ENCODE measurements at regions not wholly inside any gene's neighbourhood (a gene's known extent, or its start where the extent isn't known, plus 50 kb on each side); places are given as distances from the start of the nearest gene placed in this dataset.

DNA sequence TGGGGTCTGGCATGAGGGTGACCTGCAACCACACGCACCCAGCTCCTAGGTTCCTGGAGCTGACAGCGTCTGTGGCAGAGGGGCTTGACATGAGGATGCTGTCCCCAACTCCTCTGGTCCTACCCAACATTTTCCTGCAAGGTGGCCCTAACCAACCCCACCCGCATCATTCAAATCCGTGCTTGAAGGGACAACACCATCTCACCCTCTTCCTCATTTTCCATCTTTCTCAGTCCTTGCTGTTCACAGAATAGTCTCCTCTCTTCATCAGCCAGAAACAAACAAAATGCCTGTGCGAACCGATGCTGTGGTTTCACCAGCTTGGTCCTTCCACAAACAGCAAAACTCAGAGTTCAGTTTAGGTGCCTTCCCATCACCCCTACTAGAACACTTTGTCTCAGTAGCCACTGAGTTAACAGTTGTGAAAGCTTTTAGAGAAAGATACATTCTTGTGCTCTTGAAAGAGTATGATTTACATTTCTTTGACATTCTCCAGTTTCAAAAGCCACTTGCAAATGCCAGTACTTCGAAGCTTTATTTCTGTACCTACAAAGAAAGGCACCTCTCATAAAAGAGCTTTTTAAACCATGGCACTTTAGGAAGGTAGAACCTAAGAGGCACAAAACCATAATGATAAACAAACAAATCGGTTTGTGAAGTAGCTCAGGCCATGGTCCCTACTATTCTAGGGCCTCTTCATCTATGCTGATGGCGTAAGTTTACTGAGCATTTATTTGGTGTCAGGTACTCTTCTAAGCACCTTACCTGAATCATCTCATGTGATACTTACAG is 360.1 kb downstream of the SHQ1 start:
- H3K36me3 ChIP-seq (ENCODE audit: control insufficient read depth, insufficient read depth, low read length): no peaks in the 10 kb centered on the region
- H3K4me1 ChIP-seq (ENCODE audit: control insufficient read depth, insufficient read depth, low read length): peaks cover 4% of the 10 kb centered on the region
- no peak overlapping the region for H3K4me3 ChIP-seq (ENCODE audit: low read length)
- no peak overlapping the region for H3K9ac ChIP-seq (ENCODE audit: low read length)
- H3K9me3 ChIP-seq (ENCODE audit: control insufficient read depth, low read length): no peaks in the 10 kb centered on the region
- no peaks in the 10 kb centered on the region for H3K27me3 ChIP-seq (ENCODE audit: control insufficient read depth, insufficient read depth, low read length)

DNA sequence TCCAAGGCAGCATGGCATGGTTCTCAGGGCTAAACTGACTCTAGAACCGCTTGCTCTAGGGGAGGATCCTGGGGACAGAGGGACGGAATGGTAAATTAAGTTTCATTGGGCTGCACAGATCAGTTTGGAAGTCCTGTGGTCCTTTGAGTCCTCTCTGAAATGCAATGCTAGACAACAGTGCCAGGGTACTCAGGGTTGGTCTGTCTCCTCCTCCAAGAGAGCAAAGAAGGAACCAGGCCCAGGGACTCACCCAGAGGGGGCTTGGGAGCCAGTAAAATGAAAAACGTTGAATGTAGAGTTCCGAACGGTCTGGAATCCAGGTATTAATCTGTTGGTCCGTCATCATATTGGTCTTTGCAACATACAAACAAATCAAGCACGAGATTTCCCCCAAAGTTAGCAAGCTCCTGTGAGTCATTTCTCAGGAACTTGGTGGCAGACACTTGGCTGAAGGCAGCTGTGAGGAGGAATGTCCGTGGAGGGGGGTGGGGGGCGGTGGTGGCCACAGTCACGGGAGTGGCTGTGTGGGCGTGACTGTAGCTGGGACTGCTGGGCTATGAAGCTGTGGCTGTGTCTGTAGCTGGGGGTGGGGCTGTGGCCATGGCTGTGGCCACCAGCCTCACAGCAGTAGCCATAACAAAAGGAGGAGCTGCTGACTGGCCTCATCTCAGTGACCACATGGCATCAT is 361.0 kb downstream of the SHQ1 start:
- Histone ChIP-seq H3K4me3 (ENCODE audit: low read length) (no peak overlapping the region), H3K27me3 (ENCODE audit: control insufficient read depth, insufficient read depth, low read length) (no peaks in the 10 kb centered on the region), H3K9me3 (ENCODE audit: control insufficient read depth, low read length) (no peaks in the 10 kb centered on the region), H3K9ac (ENCODE audit: low read length) (no peak overlapping the region), H3K4me1 (ENCODE audit: control insufficient read depth, insufficient read depth, low read length) (peaks cover 9% of the 10 kb centered on the region), H3K36me3 (ENCODE audit: control insufficient read depth, insufficient read depth, low read length) (no peaks in the 10 kb centered on the region)

DNA sequence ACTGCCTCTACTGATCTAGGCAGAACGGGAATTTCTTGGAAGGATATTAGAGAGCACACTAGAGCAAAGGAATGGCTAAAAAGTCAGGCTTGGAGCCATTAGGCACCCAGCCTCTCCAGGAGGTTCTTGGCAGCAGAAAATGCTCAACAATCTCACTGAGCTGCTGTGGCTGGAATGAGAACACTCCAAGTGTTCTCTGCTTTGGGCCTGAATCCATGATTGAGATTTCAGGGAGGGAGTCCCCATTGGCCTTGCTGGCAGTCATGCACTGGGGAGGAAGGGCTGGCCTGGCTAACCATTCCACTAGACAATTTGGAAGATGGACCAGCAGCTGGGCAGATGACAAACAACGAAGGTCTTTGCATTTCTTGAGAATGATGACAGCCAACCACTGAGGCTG is 362.6 kb downstream of the SHQ1 start:
- Histone ChIP-seq H3K9ac (ENCODE audit: low read length) (no peak overlapping the region), H3K9me3 (ENCODE audit: control insufficient read depth, low read length) (no peaks in the 10 kb centered on the region), H3K4me1 (ENCODE audit: control insufficient read depth, insufficient read depth, low read length) (peaks cover 9% of the 10 kb centered on the region), H3K27me3 (ENCODE audit: control insufficient read depth, insufficient read depth, low read length) (no peaks in the 10 kb centered on the region), H3K36me3 (ENCODE audit: control insufficient read depth, insufficient read depth, low read length) (no peaks in the 10 kb centered on the region), H3K4me3 (ENCODE audit: low read length) (no peak overlapping the region)

DNA sequence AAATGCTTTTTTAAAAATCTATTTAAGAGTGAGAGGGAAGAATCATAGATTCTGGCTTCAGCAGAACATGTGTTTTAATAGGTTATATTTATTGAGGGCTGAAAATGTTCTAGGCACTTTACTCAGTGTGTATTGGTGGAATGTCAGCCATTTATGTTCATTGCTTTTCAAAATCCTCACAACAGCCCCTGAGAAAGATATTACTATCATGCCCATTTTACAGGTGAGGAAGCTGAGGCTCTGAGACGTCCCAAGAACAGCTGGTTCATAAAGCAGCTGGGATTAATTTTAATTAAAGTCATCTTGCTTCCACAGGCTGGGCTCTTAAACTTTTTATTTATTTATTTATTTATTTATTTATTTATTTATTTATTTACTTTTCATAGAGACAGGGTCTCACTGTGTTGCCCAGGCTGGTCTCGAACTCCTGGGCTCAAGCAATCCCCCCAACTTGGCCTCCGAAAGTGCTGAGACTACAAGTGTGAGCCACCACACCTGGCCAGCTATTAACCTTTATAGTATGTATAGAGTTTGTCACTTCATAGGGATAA is 364.6 kb downstream of the SHQ1 start:
- peaks cover 9% of the 10 kb centered on the region for H3K4me1 ChIP-seq (ENCODE audit: control insufficient read depth, insufficient read depth, low read length)
- no peaks in the 10 kb centered on the region for H3K27me3 ChIP-seq (ENCODE audit: control insufficient read depth, insufficient read depth, low read length)
- H3K9ac ChIP-seq (ENCODE audit: low read length): no peak overlapping the region
- no peaks in the 10 kb centered on the region for H3K36me3 ChIP-seq (ENCODE audit: control insufficient read depth, insufficient read depth, low read length)
- H3K9me3 ChIP-seq (ENCODE audit: control insufficient read depth, low read length): no peaks in the 10 kb centered on the region
- no peak overlapping the region for H3K4me3 ChIP-seq (ENCODE audit: low read length)

DNA sequence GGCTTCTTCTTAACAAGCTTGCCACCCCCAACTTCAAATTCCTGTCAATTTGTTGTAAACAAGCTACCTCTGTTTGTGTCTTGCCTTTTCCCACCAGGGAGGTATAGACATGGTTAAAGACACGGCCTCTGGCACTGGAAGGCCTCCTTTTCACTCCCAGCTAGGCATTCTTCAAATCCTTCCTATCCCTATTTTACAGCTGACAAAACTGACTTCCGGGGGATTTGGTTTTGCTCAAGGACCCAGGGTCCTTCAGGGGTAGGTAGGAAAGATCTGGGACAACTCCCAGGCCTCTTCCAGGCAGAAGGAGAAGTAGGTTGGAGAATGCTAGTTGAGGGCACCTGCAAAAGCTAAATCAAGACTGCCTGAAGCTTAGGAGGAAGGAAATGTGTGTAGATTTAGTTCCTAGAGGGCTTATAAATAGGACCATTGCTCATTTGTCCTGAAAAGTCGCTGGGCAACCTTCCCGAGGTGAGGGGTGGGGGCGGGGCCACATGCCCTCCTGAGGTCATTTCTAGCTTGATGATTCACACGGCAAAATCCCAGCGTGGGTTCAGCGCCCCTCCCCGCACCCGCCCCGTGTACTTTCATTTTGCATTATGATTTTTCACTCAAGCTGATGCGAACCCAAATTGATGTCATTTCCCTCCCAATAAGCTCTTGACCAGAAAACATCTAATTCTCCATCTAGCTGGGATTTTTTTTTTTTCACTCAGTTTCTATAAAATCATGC is 365.5 kb downstream of the SHQ1 start:
- H3K36me3 ChIP-seq (ENCODE audit: control insufficient read depth, insufficient read depth, low read length): no peaks in the 10 kb centered on the region
- no peaks in the 10 kb centered on the region for H3K9me3 ChIP-seq (ENCODE audit: control insufficient read depth, low read length)
- peak overlapping the region; percentile 68 for H3K9ac ChIP-seq (ENCODE audit: low read length)
- no peaks in the 10 kb centered on the region for H3K27me3 ChIP-seq (ENCODE audit: control insufficient read depth, insufficient read depth, low read length)
- H3K4me1 ChIP-seq (ENCODE audit: control insufficient read depth, insufficient read depth, low read length): peaks cover 9% of the 10 kb centered on the region
- H3K4me3 ChIP-seq (ENCODE audit: low read length): peak overlapping the region; percentile 17

DNA sequence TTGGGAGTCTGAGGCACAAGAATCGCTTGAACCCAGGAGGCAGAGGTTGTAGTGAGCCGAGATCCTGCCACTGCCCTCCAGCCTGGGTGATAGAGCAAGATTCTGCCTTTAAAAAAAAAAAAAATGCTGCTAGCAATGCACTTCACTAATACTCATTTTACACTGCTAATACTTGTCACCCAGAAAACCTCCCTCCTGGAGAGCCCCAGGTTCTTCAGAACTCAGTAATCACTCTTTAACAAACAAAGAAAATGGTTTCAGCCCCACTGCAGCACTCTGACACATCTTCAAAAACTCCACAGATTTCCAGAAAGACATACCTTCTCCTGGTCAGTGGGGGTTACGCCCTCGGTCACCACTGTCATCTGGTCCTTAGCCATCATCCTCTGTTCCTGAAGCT is 366.7 kb downstream of the SHQ1 start:
- H3K36me3 ChIP-seq (ENCODE audit: control insufficient read depth, insufficient read depth, low read length): no peaks in the 10 kb centered on the region
- no peaks in the 10 kb centered on the region for H3K27me3 ChIP-seq (ENCODE audit: control insufficient read depth, insufficient read depth, low read length)
- H3K9ac ChIP-seq (ENCODE audit: low read length): no peak overlapping the region
- no peak overlapping the region for H3K4me3 ChIP-seq (ENCODE audit: low read length)
- H3K4me1 ChIP-seq (ENCODE audit: control insufficient read depth, insufficient read depth, low read length): peaks cover 5% of the 10 kb centered on the region
- no peaks in the 10 kb centered on the region for H3K9me3 ChIP-seq (ENCODE audit: control insufficient read depth, low read length)

DNA sequence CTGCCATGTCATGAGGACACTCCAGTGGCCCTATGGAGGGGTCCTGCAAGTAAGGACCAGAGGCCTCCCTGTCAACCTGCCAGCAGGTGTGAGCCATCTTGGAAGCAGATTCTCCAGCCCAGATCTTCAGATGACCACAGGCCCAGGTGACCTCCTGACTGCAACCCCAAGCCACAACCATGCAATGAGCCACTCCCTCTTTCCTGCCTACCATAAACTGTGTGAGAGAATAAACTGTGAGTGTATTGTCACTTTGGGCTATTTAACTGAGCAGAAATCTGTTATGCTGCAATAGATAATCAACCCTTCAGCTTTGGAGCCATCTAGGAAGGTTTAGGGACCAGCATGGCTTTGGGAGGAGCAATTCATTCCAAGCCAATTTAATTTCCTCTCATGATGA is 367.9 kb downstream of the SHQ1 start:
- Histone ChIP-seq H3K27me3 (ENCODE audit: control insufficient read depth, insufficient read depth, low read length) (no peaks in the 10 kb centered on the region), H3K36me3 (ENCODE audit: control insufficient read depth, insufficient read depth, low read length) (no peaks in the 10 kb centered on the region), H3K4me3 (ENCODE audit: low read length) (no peak overlapping the region), H3K4me1 (ENCODE audit: control insufficient read depth, insufficient read depth, low read length) (peaks cover 5% of the 10 kb centered on the region), H3K9ac (ENCODE audit: low read length) (no peak overlapping the region), H3K9me3 (ENCODE audit: control insufficient read depth, low read length) (no peaks in the 10 kb centered on the region)

DNA sequence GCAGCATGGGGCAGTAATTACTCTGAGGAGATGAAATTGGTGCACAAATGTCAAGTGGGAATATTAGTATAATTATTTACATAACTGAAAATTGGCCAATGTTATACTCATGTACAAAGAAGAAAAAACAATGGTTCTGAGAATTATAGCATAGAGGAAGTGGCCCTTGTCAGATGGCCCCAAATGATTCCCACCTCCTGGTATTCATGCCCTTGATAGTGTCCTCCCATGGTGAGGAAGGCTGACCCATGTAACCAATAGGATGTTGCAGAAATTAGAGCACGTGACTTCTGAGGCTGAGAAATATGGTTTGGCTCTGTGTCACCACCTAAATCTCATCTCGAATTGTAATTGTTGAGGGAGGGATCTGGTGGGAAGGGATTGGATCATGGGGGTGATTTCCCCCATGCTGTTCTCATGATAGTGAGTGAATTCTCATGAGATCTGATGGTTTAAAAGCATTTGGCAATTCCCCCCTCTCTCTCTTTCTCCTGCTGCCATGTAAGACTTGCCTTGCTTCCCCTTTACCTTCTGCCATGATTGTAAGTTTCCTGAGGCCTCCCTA is 368.5 kb downstream of the SHQ1 start:
- H3K9me3 ChIP-seq (ENCODE audit: control insufficient read depth, low read length): no peaks in the 10 kb centered on the region
- H3K27me3 ChIP-seq (ENCODE audit: control insufficient read depth, insufficient read depth, low read length): no peaks in the 10 kb centered on the region
- no peaks in the 10 kb centered on the region for H3K36me3 ChIP-seq (ENCODE audit: control insufficient read depth, insufficient read depth, low read length)
- H3K4me1 ChIP-seq (ENCODE audit: control insufficient read depth, insufficient read depth, low read length): peaks cover 5% of the 10 kb centered on the region
- H3K4me3 ChIP-seq (ENCODE audit: low read length): no peak overlapping the region
- H3K9ac ChIP-seq (ENCODE audit: low read length): no peak overlapping the region

DNA sequence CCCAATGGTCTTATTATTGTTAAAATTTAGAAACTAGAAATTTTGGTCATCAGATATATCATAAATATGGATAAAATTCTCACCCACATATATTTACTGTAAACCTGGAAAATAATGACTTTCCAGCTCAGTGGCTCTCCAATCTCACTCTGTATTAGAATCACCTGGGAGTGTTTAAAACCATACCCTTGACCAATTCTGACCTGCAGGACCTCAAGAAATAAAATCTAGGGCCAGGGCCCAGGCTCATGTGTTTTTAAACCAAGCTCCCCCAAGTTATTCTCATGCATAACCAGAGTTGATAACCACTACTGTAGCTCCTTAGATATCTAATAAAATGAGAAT is 372.1 kb downstream of the SHQ1 start:
- H3K36me3 ChIP-seq (ENCODE audit: control insufficient read depth, insufficient read depth, low read length): no peaks in the 10 kb centered on the region
- H3K27me3 ChIP-seq (ENCODE audit: control insufficient read depth, insufficient read depth, low read length): no peaks in the 10 kb centered on the region
- H3K4me1 ChIP-seq (ENCODE audit: control insufficient read depth, insufficient read depth, low read length): no peaks in the 10 kb centered on the region
- no peak overlapping the region for H3K9ac ChIP-seq (ENCODE audit: low read length)
- no peak overlapping the region for H3K4me3 ChIP-seq (ENCODE audit: low read length)
- H3K9me3 ChIP-seq (ENCODE audit: control insufficient read depth, low read length): no peaks in the 10 kb centered on the region

DNA sequence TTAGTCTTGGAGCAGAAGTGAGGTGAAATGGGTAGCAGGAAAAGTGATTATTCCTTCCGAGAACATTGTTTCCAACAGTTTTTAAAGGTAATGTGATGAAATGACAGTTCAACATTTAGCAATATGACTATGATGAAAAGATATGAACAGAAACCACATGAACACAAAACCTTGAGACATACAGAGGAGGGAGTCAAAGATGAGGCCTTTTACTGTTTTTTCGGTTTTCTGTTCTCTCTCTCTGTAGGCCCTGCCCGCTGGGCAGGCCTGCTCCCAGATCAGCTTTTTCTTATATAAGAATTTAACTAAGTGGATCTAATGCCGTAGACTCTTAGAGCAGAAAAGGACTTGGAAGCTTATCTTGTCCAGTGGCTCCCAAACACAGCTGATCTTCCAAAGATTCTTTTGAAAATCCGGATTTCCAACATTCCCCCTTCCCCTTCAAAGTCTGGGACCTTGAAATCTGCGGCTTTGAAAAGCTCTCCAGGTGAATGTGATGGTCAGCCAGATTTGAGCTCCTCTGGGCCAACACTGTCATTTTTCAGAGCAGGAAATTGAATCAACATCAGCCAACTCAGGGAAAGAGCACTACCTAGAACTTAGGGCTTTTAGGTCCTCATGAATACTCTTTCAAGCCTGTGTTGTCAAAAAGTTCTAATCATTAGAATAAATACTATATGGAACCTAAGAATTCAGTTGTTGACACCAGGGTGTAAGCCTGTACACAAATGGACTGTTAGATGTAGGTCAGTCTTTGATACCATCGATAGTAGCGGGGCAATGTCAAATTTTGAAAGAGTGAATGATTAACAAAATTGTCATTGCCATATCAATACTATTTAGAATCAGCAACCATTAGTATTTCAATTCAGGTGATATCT is 372.7 kb downstream of the SHQ1 start:
- Histone ChIP-seq H3K36me3 (ENCODE audit: control insufficient read depth, insufficient read depth, low read length) (no peaks in the 10 kb centered on the region), H3K27me3 (ENCODE audit: control insufficient read depth, insufficient read depth, low read length) (no peaks in the 10 kb centered on the region), H3K4me3 (ENCODE audit: low read length) (no peak overlapping the region), H3K9me3 (ENCODE audit: control insufficient read depth, low read length) (no peaks in the 10 kb centered on the region), H3K9ac (ENCODE audit: low read length) (no peak overlapping the region), H3K4me1 (ENCODE audit: control insufficient read depth, insufficient read depth, low read length) (no peaks in the 10 kb centered on the region)

DNA sequence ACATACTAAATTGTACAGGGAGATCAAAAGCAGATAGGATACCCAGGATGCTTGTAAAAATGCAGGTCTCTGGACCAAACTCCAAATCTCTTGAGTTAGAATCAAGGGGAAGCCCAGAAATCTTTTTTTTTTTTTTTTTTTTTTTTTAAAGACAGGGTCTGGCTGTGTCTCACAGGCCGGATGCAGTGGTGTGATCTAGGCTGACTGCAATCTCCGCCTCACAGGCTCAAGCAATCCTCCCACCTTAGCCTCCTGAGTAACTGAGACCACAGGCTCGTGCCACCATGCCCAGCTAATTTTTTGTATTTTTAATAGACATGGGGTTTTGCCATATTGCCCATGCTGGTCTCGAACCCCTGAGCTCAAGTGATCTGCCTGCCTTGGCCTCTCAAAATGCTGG is 373.5 kb downstream of the SHQ1 start:
- no peaks in the 10 kb centered on the region for H3K9me3 ChIP-seq (ENCODE audit: control insufficient read depth, low read length)
- no peak overlapping the region for H3K9ac ChIP-seq (ENCODE audit: low read length)
- no peak overlapping the region for H3K4me3 ChIP-seq (ENCODE audit: low read length)
- no peaks in the 10 kb centered on the region for H3K4me1 ChIP-seq (ENCODE audit: control insufficient read depth, insufficient read depth, low read length)
- no peaks in the 10 kb centered on the region for H3K36me3 ChIP-seq (ENCODE audit: control insufficient read depth, insufficient read depth, low read length)
- H3K27me3 ChIP-seq (ENCODE audit: control insufficient read depth, insufficient read depth, low read length): no peaks in the 10 kb centered on the region

Measured in mucosa of stomach (tissue), 1 donor.